ENCODE measurements at regions not wholly inside any gene's neighbourhood (a gene's known extent, or its start where the extent isn't known, plus 50 kb on each side); places are given as distances from the start of the nearest gene placed in this dataset.

GRCh38 chr5:8825139-8825757, 720.6 kb downstream of the SEMA5A start:
- Histone ChIP-seq H4K5ac (ENCODE audit: insufficient read length, low read depth, low read length) (no peak overlapping the region), H3K4ac (replicated peaks; ENCODE audit: insufficient read length, low read depth, low read length) (no peak overlapping the region), H3K9me3 (ENCODE audit: insufficient read depth in 2 of 2, low read depth in 1 of 2, low read length in 1 of 2) (no peaks in the 10 kb centered on the region), H3K18ac (ENCODE audit: extremely low read depth, low read length) (no peak overlapping the region), H2BK12ac (ENCODE audit: low read depth, low read length) (no peak overlapping the region), H3K14ac (ENCODE audit: insufficient read length) (no peak overlapping the region), H2BK5ac (ENCODE audit: low read depth, low read length) (no peak overlapping the region), H3K4me1 (replicated peaks in 1 of 4; ENCODE audit: control insufficient read depth in 3 of 4, insufficient read depth in 4 of 4, low read length in 3 of 4) (no peaks in the 10 kb centered on the region; a peak in 1 of 7 replicates), H2BK20ac (ENCODE audit: low read length) (no peak overlapping the region), H3K36me3 (ENCODE audit: control insufficient read depth in 2 of 4, insufficient read depth in 4 of 4, low read length in 3 of 4) (no peaks in the 10 kb centered on the region), H2BK15ac (ENCODE audit: low read length) (no peak overlapping the region), H3K79me1 (ENCODE audit: low read depth, low read length) (no peaks in the 10 kb centered on the region), H3K56ac (replicated peaks; ENCODE audit: insufficient read length, low read depth, low read length) (no peak overlapping the region), H4K8ac (ENCODE audit: extremely low read depth, insufficient read depth, low read length) (no peak overlapping the region), H3K4me3 (ENCODE audit: extremely low read depth in 1 of 4, insufficient read depth in 2 of 4, low read depth in 3 of 4, low read length in 4 of 4) (no peak overlapping the region), H4K91ac (replicated peaks; ENCODE audit: insufficient read length, low read length) (no peak overlapping the region), H3K27ac (ENCODE audit: low read depth, low read length) (no peak overlapping the region), H2BK120ac (replicated peaks; ENCODE audit: low read depth, low read length) (no peak overlapping the region), H3K79me2 (ENCODE audit: control insufficient read depth in 1 of 2, insufficient read depth in 2 of 2, low read length in 2 of 2) (no peaks in the 10 kb centered on the region), H3K4me2 (ENCODE audit: insufficient read depth in 1 of 2, low read depth in 2 of 2, low read length in 2 of 2) (no peak overlapping the region), H3K9ac (replicated peaks in 1 of 4; ENCODE audit: extremely low read depth in 1 of 4, low read depth in 3 of 4, low read length in 3 of 4) (no peak overlapping the region), H3K23ac (ENCODE audit: insufficient read length) (no peak overlapping the region), H2AFZ (ENCODE audit: low read length) (no peak overlapping the region), H2AK5ac (ENCODE audit: low read depth, low read length) (no peak overlapping the region), H3K27me3 (replicated peaks in 1 of 4; ENCODE audit: control insufficient read depth in 3 of 4, extremely low read depth in 1 of 4, insufficient read depth in 3 of 4, low read length in 3 of 4) (no peaks in the 10 kb centered on the region), H4K20me1 (replicated peaks in 1 of 2; ENCODE audit: control insufficient read depth in 1 of 2, insufficient read depth in 2 of 2, low read length in 2 of 2) (no peaks in the 10 kb centered on the region), H3K23me2 (ENCODE audit: low read depth, low read length) (no peaks in the 10 kb centered on the region)
- CTCF ChIA-PET (ENCODE audit: partially characterized antibody): interaction anchor here (1.1 kb wide), 1 partner anchor 17 kb away, joined by 3 read pairs; no protein-coding TSS in a partner anchor
- POLR2A ChIA-PET (ENCODE audit: partially characterized antibody): no interaction called here
- TF ChIP-seq ATF3 (IDR thresholded peaks at IDR 0.05; ENCODE audit: insufficient read depth, low read depth, low read length) (no peak), MAFK (IDR thresholded peaks at IDR 0.05; ENCODE audit: low read depth, low read length) (no peak), SIRT6 (IDR thresholded peaks at IDR 0.05; ENCODE audit: low read length) (no peak), POLR2A (IDR thresholded peaks at IDR 0.05; ENCODE audit: control extremely low read depth in 1 of 2, low read depth in 2 of 2, low read length in 2 of 2) (no peak), TBP (IDR thresholded peaks at IDR 0.05; ENCODE audit: low read depth, low read length) (no peak), RAD21 (IDR thresholded peaks at IDR 0.05 in 1 of 2, conservative IDR thresholded peaks at IDR 0.05 in 1 of 2; ENCODE audit: low read depth in 2 of 2, low read length in 2 of 2) (no peak), RBBP5 (IDR thresholded peaks at IDR 0.05; ENCODE audit: borderline replicate concordance, low read depth, low read length) (no peak), ATF2 (IDR thresholded peaks at IDR 0.05; ENCODE audit: low read length) (no peak), NANOG (IDR thresholded peaks at IDR 0.05; ENCODE audit: insufficient read depth, low read depth, low read length, poor library complexity, severe bottlenecking) (no peak)
- TF ChIP-seq, protein P1, sequence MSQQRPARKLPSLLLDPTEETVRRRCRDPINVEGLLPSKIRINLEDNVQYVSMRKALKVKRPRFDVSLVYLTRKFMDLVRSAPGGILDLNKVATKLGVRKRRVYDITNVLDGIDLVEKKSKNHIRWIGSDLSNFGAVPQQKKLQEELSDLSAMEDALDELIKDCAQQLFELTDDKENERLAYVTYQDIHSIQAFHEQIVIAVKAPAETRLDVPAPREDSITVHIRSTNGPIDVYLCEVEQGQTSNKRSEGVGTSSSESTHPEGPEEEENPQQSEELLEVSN (IDR thresholded peaks at IDR 0.05): no peak
- DNase-seq (ENCODE audit: low read depth in 1 of 2, low spot score in 2 of 2) (no peak), FAIRE-seq (no peak)
- 89% methylated on average over 4 of the region's 4 CpGs; no CpG with 5 or more reads in 1 of the 2 experiments for WGBS, 2 experiments (ENCODE audit: extremely low coverage in 1 of 2, insufficient coverage in 1 of 2, insufficient read length in 1 of 2, insufficient replicate concordance in 2 of 2, low coverage in 1 of 2, low lambda C conversion rate in 2 of 2, missing lambda C conversion rate in 1 of 2)

All from H1 (cell line).